Fibroblast of pulmonary artery (primary cell): ENCODE measurements at regions not wholly inside any gene's neighbourhood (a gene's known extent, or its start where the extent isn't known, plus 50 kb on each side); places are given as distances from the start of the nearest gene placed in this dataset.
A peak's percentile ranks its signal among the peaks of the same experiment; 100 is the strongest.

Experiments used
- DNase-seq: peaks from one replicate; pipeline ENCODE4 v3.0.0-alpha.2; 2010; ENCODE audit warnings: low read depth
- H3K4me3 ChIP-seq: replicated peaks from 2 replicates; pipeline ENCODE4 v1.5.1; 2011; ENCODE audit warnings: low read depth, mild to moderate bottlenecking, control low read depth, low read length, moderate library complexity
- TF ChIP-seq, protein P1 (sequence below): IDR thresholded peaks from 2 replicates; pipeline ENCODE4 v1.5.1; 2011; ENCODE audit warnings: mild to moderate bottlenecking, control low read depth, low read length, inconsistent platforms; ENCODE audit errors: missing control alignments

DNA sequence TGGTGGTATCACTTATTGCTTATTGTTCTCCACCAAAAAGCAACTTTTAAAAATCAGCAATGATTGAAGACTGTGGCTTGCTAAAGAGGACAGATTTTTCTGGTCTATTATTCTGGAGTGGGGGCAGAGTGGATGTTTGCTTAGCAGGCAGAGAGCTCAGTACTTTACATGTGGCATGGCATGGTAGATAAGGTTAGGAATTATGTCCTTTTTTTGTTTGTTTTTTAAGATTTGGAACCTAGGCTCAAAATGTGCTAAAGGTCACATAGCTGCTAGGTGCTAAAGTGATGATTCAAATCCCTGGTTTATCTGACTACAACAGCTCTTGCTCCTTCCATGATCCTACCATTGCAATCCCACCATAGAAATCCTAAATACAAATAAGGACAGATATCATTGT, 331.0 kb upstream of the ADAMTS9 start:
- H3K4me3 ChIP-seq: no peak overlapping the region
- TF ChIP-seq, protein P1, sequence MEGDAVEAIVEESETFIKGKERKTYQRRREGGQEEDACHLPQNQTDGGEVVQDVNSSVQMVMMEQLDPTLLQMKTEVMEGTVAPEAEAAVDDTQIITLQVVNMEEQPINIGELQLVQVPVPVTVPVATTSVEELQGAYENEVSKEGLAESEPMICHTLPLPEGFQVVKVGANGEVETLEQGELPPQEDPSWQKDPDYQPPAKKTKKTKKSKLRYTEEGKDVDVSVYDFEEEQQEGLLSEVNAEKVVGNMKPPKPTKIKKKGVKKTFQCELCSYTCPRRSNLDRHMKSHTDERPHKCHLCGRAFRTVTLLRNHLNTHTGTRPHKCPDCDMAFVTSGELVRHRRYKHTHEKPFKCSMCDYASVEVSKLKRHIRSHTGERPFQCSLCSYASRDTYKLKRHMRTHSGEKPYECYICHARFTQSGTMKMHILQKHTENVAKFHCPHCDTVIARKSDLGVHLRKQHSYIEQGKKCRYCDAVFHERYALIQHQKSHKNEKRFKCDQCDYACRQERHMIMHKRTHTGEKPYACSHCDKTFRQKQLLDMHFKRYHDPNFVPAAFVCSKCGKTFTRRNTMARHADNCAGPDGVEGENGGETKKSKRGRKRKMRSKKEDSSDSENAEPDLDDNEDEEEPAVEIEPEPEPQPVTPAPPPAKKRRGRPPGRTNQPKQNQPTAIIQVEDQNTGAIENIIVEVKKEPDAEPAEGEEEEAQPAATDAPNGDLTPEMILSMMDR: no peak
- no peak for DNase-seq

DNA sequence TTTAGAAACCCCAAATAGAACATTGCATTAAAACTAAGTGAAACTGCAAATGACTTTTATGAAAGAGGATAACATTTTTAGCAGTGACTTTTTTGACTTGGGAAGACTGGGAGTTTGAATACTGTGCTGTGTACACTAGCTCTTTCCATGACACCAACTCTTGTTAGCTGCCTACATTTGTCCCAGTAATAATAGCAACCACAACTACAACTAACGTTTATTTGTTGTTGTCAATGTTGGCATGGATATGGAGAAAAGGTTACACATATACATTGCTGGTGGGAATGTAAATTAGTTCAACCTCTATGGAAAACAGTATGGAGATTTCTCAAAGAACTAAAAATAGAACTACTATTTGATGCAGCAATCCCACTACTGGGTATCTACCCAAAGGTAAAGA, 329.6 kb upstream of the ADAMTS9 start:
- TF ChIP-seq, protein P1: no peak
- no peak for DNase-seq
- no peak overlapping the region for H3K4me3 ChIP-seq

GRCh38 chr3:65015711-65016110, 327.9 kb upstream of the ADAMTS9 start:
- H3K4me3 ChIP-seq: no peak overlapping the region
- TF ChIP-seq, protein P1: no peak
- DNase-seq: no peak

GRCh38 chr3:65013053-65013452, 325.3 kb upstream of the ADAMTS9 start:
- H3K4me3 ChIP-seq: no peak overlapping the region

DNA sequence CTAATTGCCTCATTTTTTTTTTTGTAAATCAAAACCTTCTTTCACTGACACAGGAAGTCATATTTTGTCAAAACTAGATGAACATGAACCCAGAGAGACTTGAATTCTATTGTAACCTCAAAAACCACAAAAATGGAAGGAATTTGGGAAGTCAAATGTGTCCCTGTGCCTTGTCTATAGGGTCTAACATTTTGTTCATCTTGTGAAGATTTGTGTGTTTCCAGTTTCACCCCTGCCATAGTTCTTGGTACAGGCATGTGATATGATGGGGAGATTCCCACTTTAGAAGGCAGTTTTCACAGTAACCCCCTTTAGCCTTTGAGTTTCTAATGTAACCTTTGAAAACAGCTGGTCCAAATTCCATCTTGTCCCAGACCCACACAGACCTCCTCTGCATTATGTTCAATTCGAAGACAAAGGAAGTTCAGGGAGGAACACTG, 318.5 kb upstream of the ADAMTS9 start:
- TF ChIP-seq, protein P1: no peak
- no peak overlapping the region for H3K4me3 ChIP-seq
- DNase-seq: peak; percentile 60

More at GRCh38 chr3:65013053-65013452, 325.3 kb upstream of the ADAMTS9 start:
- TF ChIP-seq, protein P1: no peak
- no peak for DNase-seq

- DNase-seq: no peak
- TF ChIP-seq, protein P1: no peak
These were observed 317.7 kb upstream of the ADAMTS9 start for GRCh38 chr3:65005486-65005885.

DNA sequence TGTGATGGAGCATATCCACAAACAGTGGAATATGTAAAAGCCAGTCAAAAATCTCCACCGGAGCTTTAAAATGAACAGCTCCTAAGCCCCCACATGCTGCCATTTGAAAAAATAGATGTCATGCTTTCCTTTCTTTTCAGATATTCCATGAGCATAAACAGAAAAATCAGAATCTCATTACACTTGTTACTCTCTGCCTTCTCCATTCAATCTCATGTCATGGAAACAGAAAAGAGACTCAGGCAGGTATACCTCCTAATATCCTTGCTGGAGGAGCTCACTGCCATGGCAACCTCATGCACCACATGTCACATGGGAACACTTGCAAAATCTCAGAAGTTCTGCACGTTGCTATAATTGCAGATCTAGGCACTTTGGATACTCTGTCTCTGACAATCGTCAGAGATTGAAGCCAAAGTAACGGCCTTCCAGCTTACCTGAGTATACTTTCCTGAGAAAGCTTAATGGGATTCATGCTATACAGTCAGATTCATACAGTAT, 317.0 kb upstream of the ADAMTS9 start:
- no peak for DNase-seq
- H3K4me3 ChIP-seq: no peak overlapping the region
- TF ChIP-seq, protein P1: no peak

More at GRCh38 chr3:65005486-65005885, 317.7 kb upstream of the ADAMTS9 start:
- no peak overlapping the region for H3K4me3 ChIP-seq
